ENCODE measurements at regions not wholly inside any gene's neighbourhood (a gene's known extent, or its start where the extent isn't known, plus 50 kb on each side); places are given as distances from the start of the nearest gene placed in this dataset.

GRCh38 chr5:68949711-68950110 is 144.1 kb upstream of the SLC30A5 start:
- H3K4me3 ChIP-seq, result no peak overlapping the region
- no peaks in the 10 kb centered on the region for H3K9me3 ChIP-seq (ENCODE audit: low read depth, low read length)
- no peaks in the 10 kb centered on the region for H3K36me3 ChIP-seq (ENCODE audit: insufficient read depth, low read length)
- no peak for DNase-seq (ENCODE audit: low read depth, low spot score)
- no peak overlapping the region for H3K27ac ChIP-seq
- TF ChIP-seq FOXP2 (optimal IDR thresholded peaks at IDR 0.05; ENCODE audit: control extremely low read depth, extremely low read length, insufficient read depth) (no peak), EZH2 (IDR thresholded peaks at IDR 0.05) (no peak), POLR2AphosphoS5 (IDR thresholded peaks at IDR 0.05; ENCODE audit: borderline replicate concordance, low read depth, low read length) (no peak)
- no peak overlapping the region for H3K9ac ChIP-seq (ENCODE audit: insufficient read length)

- no peak overlapping the region for H3K27ac ChIP-seq
- no peaks in the 10 kb centered on the region for H3K9me3 ChIP-seq (ENCODE audit: low read depth, low read length)
- no peak for TF ChIP-seq POLR2AphosphoS5 (IDR thresholded peaks at IDR 0.05; ENCODE audit: borderline replicate concordance, low read depth, low read length)
- no peak overlapping the region for H3K9ac ChIP-seq (ENCODE audit: insufficient read length)
- no peak for DNase-seq (ENCODE audit: low read depth, low spot score)
- H3K36me3 ChIP-seq (ENCODE audit: insufficient read depth, low read length), result no peaks in the 10 kb centered on the region
- no peak overlapping the region for H3K4me3 ChIP-seq
Measured at GRCh38 chr5:68950125-68950524, 143.7 kb upstream of the SLC30A5 start.

GRCh38 chr5:68950930-68951329 is 142.9 kb upstream of the SLC30A5 start:
- Histone ChIP-seq H3K9me3 (ENCODE audit: low read depth, low read length) (no peaks in the 10 kb centered on the region), H3K27ac (no peak overlapping the region), H3K36me3 (ENCODE audit: insufficient read depth, low read length) (no peaks in the 10 kb centered on the region), H3K4me3 (no peak overlapping the region), H3K9ac (ENCODE audit: insufficient read length) (no peak overlapping the region)
- TF ChIP-seq FOXP2 (optimal IDR thresholded peaks at IDR 0.05; ENCODE audit: control extremely low read depth, extremely low read length, insufficient read depth) (no peak), EZH2 (IDR thresholded peaks at IDR 0.05) (no peak), POLR2AphosphoS5 (IDR thresholded peaks at IDR 0.05; ENCODE audit: borderline replicate concordance, low read depth, low read length) (no peak)
- DNase-seq (ENCODE audit: low read depth, low spot score), result no peak

- Histone ChIP-seq H3K9me3 (ENCODE audit: low read depth, low read length) (no peaks in the 10 kb centered on the region), H3K36me3 (ENCODE audit: insufficient read depth, low read length) (no peaks in the 10 kb centered on the region), H3K4me3 (peak overlapping the region; percentile 52), H3K9ac (ENCODE audit: insufficient read length) (no peak overlapping the region), H3K27ac (peak overlapping the region; percentile 63)
- TF ChIP-seq FOXP2 (optimal IDR thresholded peaks at IDR 0.05; ENCODE audit: control extremely low read depth, extremely low read length, insufficient read depth) (no peak), POLR2AphosphoS5 (IDR thresholded peaks at IDR 0.05; ENCODE audit: borderline replicate concordance, low read depth, low read length) (no peak), EZH2 (IDR thresholded peaks at IDR 0.05) (no peak)
- peak; percentile 16 for DNase-seq (ENCODE audit: low read depth, low spot score)
Measured at GRCh38 chr5:68953231-68953874, 140.5 kb upstream of the SLC30A5 start.

- TF ChIP-seq POLR2AphosphoS5 (IDR thresholded peaks at IDR 0.05; ENCODE audit: borderline replicate concordance, low read depth, low read length) (peak; percentile 33; the same call in 1 of the 2 replicates), FOXP2 (optimal IDR thresholded peaks at IDR 0.05; ENCODE audit: control extremely low read depth, extremely low read length, insufficient read depth) (no peak)
- H3K9me3 ChIP-seq (ENCODE audit: low read depth, low read length), result no peaks in the 10 kb centered on the region
- peak overlapping the region; percentile 63 for H3K27ac ChIP-seq
- DNase-seq (ENCODE audit: low read depth, low spot score), result peak; percentile 94
- peak overlapping the region; percentile 52 for H3K4me3 ChIP-seq
- no peak overlapping the region for H3K9ac ChIP-seq (ENCODE audit: insufficient read length)
- no peaks in the 10 kb centered on the region for H3K36me3 ChIP-seq (ENCODE audit: insufficient read depth, low read length)
Measured at GRCh38 chr5:68953875-68954617, 139.8 kb upstream of the SLC30A5 start.

- TF ChIP-seq POLR2AphosphoS5 (IDR thresholded peaks at IDR 0.05; ENCODE audit: borderline replicate concordance, low read depth, low read length) (no peak), EZH2 (IDR thresholded peaks at IDR 0.05) (no peak), FOXP2 (optimal IDR thresholded peaks at IDR 0.05; ENCODE audit: control extremely low read depth, extremely low read length, insufficient read depth) (no peak)
- Histone ChIP-seq H3K27ac (no peak overlapping the region), H3K9ac (ENCODE audit: insufficient read length) (no peak overlapping the region), H3K4me3 (peak overlapping the region; percentile 52), H3K36me3 (ENCODE audit: insufficient read depth, low read length) (no peaks in the 10 kb centered on the region), H3K9me3 (ENCODE audit: low read depth, low read length) (no peaks in the 10 kb centered on the region)
- DNase-seq (ENCODE audit: low read depth, low spot score), result no peak
Measured at GRCh38 chr5:68954618-68954910, 139.2 kb upstream of the SLC30A5 start.

- TF ChIP-seq POLR2AphosphoS5 (IDR thresholded peaks at IDR 0.05; ENCODE audit: borderline replicate concordance, low read depth, low read length) (no peak), FOXP2 (optimal IDR thresholded peaks at IDR 0.05; ENCODE audit: control extremely low read depth, extremely low read length, insufficient read depth) (no peak), EZH2 (IDR thresholded peaks at IDR 0.05) (no peak)
- Histone ChIP-seq H3K9me3 (ENCODE audit: low read depth, low read length) (no peaks in the 10 kb centered on the region), H3K36me3 (ENCODE audit: insufficient read depth, low read length) (no peaks in the 10 kb centered on the region), H3K27ac (no peak overlapping the region), H3K4me3 (no peak overlapping the region), H3K9ac (ENCODE audit: insufficient read length) (no peak overlapping the region)
- DNase-seq (ENCODE audit: low read depth, low spot score), result no peak
Measured at GRCh38 chr5:68957591-68957990, 136.2 kb upstream of the SLC30A5 start.

- no peak overlapping the region for H3K9ac ChIP-seq (ENCODE audit: insufficient read length)
- H3K27ac ChIP-seq, result no peak overlapping the region
- no peak for TF ChIP-seq FOXP2 (optimal IDR thresholded peaks at IDR 0.05; ENCODE audit: control extremely low read depth, extremely low read length, insufficient read depth)
- no peak for TF ChIP-seq POLR2AphosphoS5 (IDR thresholded peaks at IDR 0.05; ENCODE audit: borderline replicate concordance, low read depth, low read length)
- no peak for TF ChIP-seq EZH2 (IDR thresholded peaks at IDR 0.05)
- H3K9me3 ChIP-seq (ENCODE audit: low read depth, low read length), result no peaks in the 10 kb centered on the region
- no peaks in the 10 kb centered on the region for H3K36me3 ChIP-seq (ENCODE audit: insufficient read depth, low read length)
- DNase-seq (ENCODE audit: low read depth, low spot score), result no peak
- no peak overlapping the region for H3K4me3 ChIP-seq
Measured at GRCh38 chr5:68958428-68958827, 135.4 kb upstream of the SLC30A5 start.
